ENCODE measurements at regions not wholly inside any gene's neighbourhood (a gene's known extent, or its start where the extent isn't known, plus 50 kb on each side); places are given as distances from the start of the nearest gene placed in this dataset.

- TF ChIP-seq E2F1 (CRISPR knock-in tag; IDR thresholded peaks at IDR 0.05) (no peak), FIP1L1 (IDR thresholded peaks at IDR 0.05; ENCODE audit: low read depth, low read length, poor library complexity, severe bottlenecking) (no peak), CBX3 (IDR thresholded peaks at IDR 0.05; ENCODE audit: borderline replicate concordance in 1 of 2, low read length in 2 of 2) (no peak), MYNN (IDR thresholded peaks at IDR 0.05) (no peak), MYNN (CRISPR knock-in tag; IDR thresholded peaks at IDR 0.05) (no peak), TOE1 (IDR thresholded peaks at IDR 0.05; ENCODE audit: borderline replicate concordance) (no peak), TOE1 (CRISPR knock-in tag; IDR thresholded peaks at IDR 0.05; ENCODE audit: borderline replicate concordance, low read depth) (no peak), DDX20 (tag; IDR thresholded peaks at IDR 0.05; ENCODE audit: low read depth) (peak; percentile 69; the same call in 1 of the 2 replicates), FUS (optimal IDR thresholded peaks at IDR 0.05; ENCODE audit: low read depth, low read length) (no peak), SIX5 (IDR thresholded peaks at IDR 0.05; ENCODE audit: borderline replicate concordance in 1 of 2, insufficient read depth in 1 of 2, low read depth in 1 of 2, low read length in 2 of 2) (no peak), ZZZ3 (IDR thresholded peaks at IDR 0.05) (no peak), RBM22 (IDR thresholded peaks at IDR 0.05; ENCODE audit: low read depth, low read length, poor library complexity, severe bottlenecking) (no peak), CEBPG (CRISPR knock-in tag; IDR thresholded peaks at IDR 0.05) (no peak), CEBPG (tag; conservative IDR thresholded peaks at IDR 0.05 in 1 of 2, IDR thresholded peaks at IDR 0.05 in 1 of 2) (no peak), POLR2H (tag; IDR thresholded peaks at IDR 0.05; ENCODE audit: low read depth) (no peak), YBX1 (IDR thresholded peaks at IDR 0.05) (no peak), GTF2A2 (tag; IDR thresholded peaks at IDR 0.05) (peak; percentile 86), ARNT (IDR thresholded peaks at IDR 0.05) (no peak)
- TF ChIP-seq, protein P1, sequence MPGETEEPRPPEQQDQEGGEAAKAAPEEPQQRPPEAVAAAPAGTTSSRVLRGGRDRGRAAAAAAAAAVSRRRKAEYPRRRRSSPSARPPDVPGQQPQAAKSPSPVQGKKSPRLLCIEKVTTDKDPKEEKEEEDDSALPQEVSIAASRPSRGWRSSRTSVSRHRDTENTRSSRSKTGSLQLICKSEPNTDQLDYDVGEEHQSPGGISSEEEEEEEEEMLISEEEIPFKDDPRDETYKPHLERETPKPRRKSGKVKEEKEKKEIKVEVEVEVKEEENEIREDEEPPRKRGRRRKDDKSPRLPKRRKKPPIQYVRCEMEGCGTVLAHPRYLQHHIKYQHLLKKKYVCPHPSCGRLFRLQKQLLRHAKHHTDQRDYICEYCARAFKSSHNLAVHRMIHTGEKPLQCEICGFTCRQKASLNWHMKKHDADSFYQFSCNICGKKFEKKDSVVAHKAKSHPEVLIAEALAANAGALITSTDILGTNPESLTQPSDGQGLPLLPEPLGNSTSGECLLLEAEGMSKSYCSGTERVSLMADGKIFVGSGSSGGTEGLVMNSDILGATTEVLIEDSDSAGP (CRISPR knock-in tag; IDR thresholded peaks at IDR 0.05) = no peak
- TF ChIP-seq, protein P2, sequence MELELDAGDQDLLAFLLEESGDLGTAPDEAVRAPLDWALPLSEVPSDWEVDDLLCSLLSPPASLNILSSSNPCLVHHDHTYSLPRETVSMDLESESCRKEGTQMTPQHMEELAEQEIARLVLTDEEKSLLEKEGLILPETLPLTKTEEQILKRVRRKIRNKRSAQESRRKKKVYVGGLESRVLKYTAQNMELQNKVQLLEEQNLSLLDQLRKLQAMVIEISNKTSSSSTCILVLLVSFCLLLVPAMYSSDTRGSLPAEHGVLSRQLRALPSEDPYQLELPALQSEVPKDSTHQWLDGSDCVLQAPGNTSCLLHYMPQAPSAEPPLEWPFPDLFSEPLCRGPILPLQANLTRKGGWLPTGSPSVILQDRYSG (tag; conservative IDR thresholded peaks at IDR 0.05; ENCODE audit: low read depth) = peak; percentile 96
- TF ChIP-seq, protein P3, sequence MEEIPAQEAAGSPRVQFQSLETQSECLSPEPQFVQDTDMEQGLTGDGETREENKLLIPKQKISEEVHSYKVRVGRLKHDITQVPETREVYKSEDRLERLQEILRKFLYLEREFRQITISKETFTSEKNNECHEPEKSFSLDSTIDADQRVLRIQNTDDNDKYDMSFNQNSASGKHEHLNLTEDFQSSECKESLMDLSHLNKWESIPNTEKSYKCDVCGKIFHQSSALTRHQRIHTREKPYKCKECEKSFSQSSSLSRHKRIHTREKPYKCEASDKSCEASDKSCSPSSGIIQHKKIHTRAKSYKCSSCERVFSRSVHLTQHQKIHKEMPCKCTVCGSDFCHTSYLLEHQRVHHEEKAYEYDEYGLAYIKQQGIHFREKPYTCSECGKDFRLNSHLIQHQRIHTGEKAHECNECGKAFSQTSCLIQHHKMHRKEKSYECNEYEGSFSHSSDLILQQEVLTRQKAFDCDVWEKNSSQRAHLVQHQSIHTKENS (CRISPR knock-in tag; IDR thresholded peaks at IDR 0.05) = no peak
- TF ChIP-seq, protein P4, sequence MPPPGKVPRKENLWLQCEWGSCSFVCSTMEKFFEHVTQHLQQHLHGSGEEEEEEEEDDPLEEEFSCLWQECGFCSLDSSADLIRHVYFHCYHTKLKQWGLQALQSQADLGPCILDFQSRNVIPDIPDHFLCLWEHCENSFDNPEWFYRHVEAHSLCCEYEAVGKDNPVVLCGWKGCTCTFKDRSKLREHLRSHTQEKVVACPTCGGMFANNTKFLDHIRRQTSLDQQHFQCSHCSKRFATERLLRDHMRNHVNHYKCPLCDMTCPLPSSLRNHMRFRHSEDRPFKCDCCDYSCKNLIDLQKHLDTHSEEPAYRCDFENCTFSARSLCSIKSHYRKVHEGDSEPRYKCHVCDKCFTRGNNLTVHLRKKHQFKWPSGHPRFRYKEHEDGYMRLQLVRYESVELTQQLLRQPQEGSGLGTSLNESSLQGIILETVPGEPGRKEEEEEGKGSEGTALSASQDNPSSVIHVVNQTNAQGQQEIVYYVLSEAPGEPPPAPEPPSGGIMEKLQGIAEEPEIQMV (tag; conservative IDR thresholded peaks at IDR 0.05; ENCODE audit: low read depth) = 0 out of 2 replicates have a peak, but pooled peaks have one; percentile 44
These were observed 412.7 kb downstream of the PIK3R1 start (continued) for GRCh38 chr5:68628082-68628814.

Data from K562 (cell line).